ENCODE measurements at regions not wholly inside any gene's neighbourhood (a gene's known extent, or its start where the extent isn't known, plus 50 kb on each side); places are given as distances from the start of the nearest gene placed in this dataset.
A peak's percentile ranks its signal among the peaks of the same experiment; 100 is the strongest.

- TF ChIP-seq POLR2A (IDR thresholded peaks at IDR 0.05) (no peak), CTCF (IDR thresholded peaks at IDR 0.05) (no peak)
- DNase-seq: no peak
- no peaks in the 10 kb centered on the region for H3K4me1 ChIP-seq
Measured at GRCh38 chr5:54601411-54602230, 84.1 kb downstream of the SNX18 start.

More at GRCh38 chr5:54601411-54602230, 84.1 kb downstream of the SNX18 start:
- no peaks in the 10 kb centered on the region for H3K9me3 ChIP-seq
- H3K27me3 ChIP-seq: no peaks in the 10 kb centered on the region
- peak overlapping the region in 1 of 4 donors; percentile 8 for H3K27ac ChIP-seq
- H3K36me3 ChIP-seq: no peaks in the 10 kb centered on the region
- no peak overlapping the region for H3K4me3 ChIP-seq

Data from Peyer's patch (tissue), 4 donors.